CD4-positive, alpha-beta T cell (primary cell): ENCODE measurements at regions not wholly inside any gene's neighbourhood (a gene's known extent, or its start where the extent isn't known, plus 50 kb on each side); places are given as distances from the start of the nearest gene placed in this dataset.

Source experiments
- ATAC-seq: fragments of 200-7000 bp; cut with Tn5 transposase; one replicate; pipeline ENCODE4 v1.10.0; 2022; ENCODE audit warnings: mild to moderate bottlenecking; ENCODE audit not compliant: poor library complexity
- CTCF ChIA-PET: fragments of 350-600 bp; sonication (Branson Sonifier 250); formaldehyde crosslinking; loops from one replicate; lab custom pipeline; 2021; ENCODE audit warnings: antibody characterized with exemption, inconsistent platforms; lab: Charles Lee
- POLR2A ChIA-PET: fragments of 350-600 bp; sonication (Branson Sonifier 250); formaldehyde crosslinking; loops from one replicate; lab custom pipeline; 2021; ENCODE audit warnings: antibody characterized with exemption, inconsistent platforms; lab: Charles Lee
- DNase-seq, 14 experiments: peaks; one replicate each; pipeline ENCODE4 v3.0.0-alpha.2; 2013 to 2020; ENCODE audit warnings: mixed read lengths in 2 of 14
- H3K27ac ChIP-seq, 2 donors: one replicate each; pipeline versions ENCODE4 v1.5.1 to v1.7.0; 2013; ENCODE audit warnings: low read length in 2 of 2, low read depth in 1 of 2, mild to moderate bottlenecking in 1 of 2
- H3K27me3 ChIP-seq, 2 experiments: 1 replicate in 1 of 2; 2 replicates in 1 of 2; pipeline versions ENCODE4 v1.6.1 to v1.7.0; 2013; ENCODE audit warnings: low read length in 2 of 2, control low read depth in 1 of 2, mild to moderate bottlenecking in 1 of 2, moderate library complexity in 1 of 2; ENCODE audit not compliant: insufficient read depth in 2 of 2, control insufficient read depth in 1 of 2
- H3K36me3 ChIP-seq: one replicate; pipeline ENCODE4 v1.6.1; 2013; ENCODE audit warnings: low read length, control low read depth; ENCODE audit not compliant: insufficient read depth
- H3K4me1 ChIP-seq: one replicate; pipeline ENCODE4 v1.6.1; 2013; ENCODE audit warnings: low read length, control low read depth; ENCODE audit not compliant: insufficient read depth
- H3K4me3 ChIP-seq: one replicate; pipeline ENCODE4 v1.5.1; 2013; ENCODE audit warnings: mild to moderate bottlenecking, low read length, moderate library complexity
- H3K9me3 ChIP-seq, 2 experiments: 1 replicate in 1 of 2; 2 replicates in 1 of 2; pipeline versions ENCODE4 v1.6.1 to v1.7.0; 2013; ENCODE audit warnings: low read length in 2 of 2, mild to moderate bottlenecking in 2 of 2, control low read depth in 1 of 2, moderate library complexity in 1 of 2; ENCODE audit not compliant: control insufficient read depth in 1 of 2, insufficient read depth in 1 of 2
- H3K27ac Mint-ChIP-seq: one replicate; pipeline ENCODE4 v1.8.0; 2020; ENCODE audit warnings: mixed read lengths
- H3K27me3 Mint-ChIP-seq: one replicate; pipeline ENCODE4 v1.8.0; 2021; ENCODE audit warnings: mixed read lengths
- H3K36me3 Mint-ChIP-seq: one replicate; pipeline ENCODE4 v1.8.0; 2021; ENCODE audit warnings: low read depth, mixed read lengths
- H3K4me1 Mint-ChIP-seq: one replicate; pipeline ENCODE4 v1.8.0; 2021; ENCODE audit warnings: low read depth, mixed read lengths
- H3K4me3 Mint-ChIP-seq: one replicate; pipeline ENCODE4 v1.8.0; 2020; ENCODE audit warnings: mild to moderate bottlenecking, mixed read lengths
- H3K9me3 Mint-ChIP-seq: one replicate; pipeline ENCODE4 v1.8.0; 2020; ENCODE audit warnings: mixed read lengths
- intact Hi-C, 2 experiments: fragments of 100-400 bp; cut with DNase I in 1 of 2; cut with micrococcal nuclease in 1 of 2; formaldehyde crosslinking; loops; one replicate each; pipeline versions ENCODE4 v1.15.1 to v1.9.0; 2023 to 2025; cut with DNase I, micrococcal nuclease
- TF ChIP-seq, protein P1 (sequence below): fragments of 200-600 bp; IDR thresholded peaks from one replicate; pipeline ENCODE4 v1.8.0; 2022; ENCODE audit warnings: antibody characterized with exemption, mild to moderate bottlenecking

DNA sequence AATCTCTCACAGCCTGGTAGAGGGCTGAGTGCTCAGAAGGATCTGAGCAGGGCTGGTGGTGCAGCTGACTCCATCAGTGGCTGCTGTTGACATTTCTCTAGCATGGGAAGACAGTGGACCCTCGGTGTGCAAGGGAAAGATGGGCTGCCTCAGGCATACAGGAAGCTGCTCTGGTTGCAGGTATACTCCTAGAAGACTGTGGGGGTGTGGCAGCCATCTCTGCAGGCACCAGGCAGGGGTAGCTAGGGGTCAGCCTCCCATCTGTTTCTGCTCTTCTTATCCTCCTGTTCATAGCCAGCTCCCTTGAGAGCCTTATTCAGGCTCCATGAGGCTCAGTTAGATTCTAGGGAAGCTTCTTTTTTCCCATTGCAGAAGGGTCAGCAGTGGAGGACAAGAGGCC is 475.5 kb downstream of the TSHZ3 start:
- H3K36me3 Mint-ChIP-seq, result no peaks in the 10 kb centered on the region
- DNase-seq, result no peak
- no peaks in the 10 kb centered on the region for H3K4me1 Mint-ChIP-seq
- no peaks in the 10 kb centered on the region for H3K4me1 ChIP-seq
- no peaks in the 10 kb centered on the region for H3K36me3 ChIP-seq
- TF ChIP-seq, protein P1, sequence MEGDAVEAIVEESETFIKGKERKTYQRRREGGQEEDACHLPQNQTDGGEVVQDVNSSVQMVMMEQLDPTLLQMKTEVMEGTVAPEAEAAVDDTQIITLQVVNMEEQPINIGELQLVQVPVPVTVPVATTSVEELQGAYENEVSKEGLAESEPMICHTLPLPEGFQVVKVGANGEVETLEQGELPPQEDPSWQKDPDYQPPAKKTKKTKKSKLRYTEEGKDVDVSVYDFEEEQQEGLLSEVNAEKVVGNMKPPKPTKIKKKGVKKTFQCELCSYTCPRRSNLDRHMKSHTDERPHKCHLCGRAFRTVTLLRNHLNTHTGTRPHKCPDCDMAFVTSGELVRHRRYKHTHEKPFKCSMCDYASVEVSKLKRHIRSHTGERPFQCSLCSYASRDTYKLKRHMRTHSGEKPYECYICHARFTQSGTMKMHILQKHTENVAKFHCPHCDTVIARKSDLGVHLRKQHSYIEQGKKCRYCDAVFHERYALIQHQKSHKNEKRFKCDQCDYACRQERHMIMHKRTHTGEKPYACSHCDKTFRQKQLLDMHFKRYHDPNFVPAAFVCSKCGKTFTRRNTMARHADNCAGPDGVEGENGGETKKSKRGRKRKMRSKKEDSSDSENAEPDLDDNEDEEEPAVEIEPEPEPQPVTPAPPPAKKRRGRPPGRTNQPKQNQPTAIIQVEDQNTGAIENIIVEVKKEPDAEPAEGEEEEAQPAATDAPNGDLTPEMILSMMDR, result no peak
- CTCF ChIA-PET, result no interaction called here
- intact Hi-C loops, result no loop called here
- ATAC-seq, result no peak
- H3K27ac Mint-ChIP-seq, result no peak overlapping the region
- H3K4me3 ChIP-seq, result no peak overlapping the region
- no peaks in the 10 kb centered on the region for H3K27me3 ChIP-seq
- H3K9me3 Mint-ChIP-seq, result no peaks in the 10 kb centered on the region
- peaks cover 19% of the 10 kb centered on the region for H3K27me3 Mint-ChIP-seq
- POLR2A ChIA-PET, result no interaction called here
- H3K4me3 Mint-ChIP-seq, result no peak overlapping the region
- no peak overlapping the region for H3K27ac ChIP-seq
- no peaks in the 10 kb centered on the region for H3K9me3 ChIP-seq

DNA sequence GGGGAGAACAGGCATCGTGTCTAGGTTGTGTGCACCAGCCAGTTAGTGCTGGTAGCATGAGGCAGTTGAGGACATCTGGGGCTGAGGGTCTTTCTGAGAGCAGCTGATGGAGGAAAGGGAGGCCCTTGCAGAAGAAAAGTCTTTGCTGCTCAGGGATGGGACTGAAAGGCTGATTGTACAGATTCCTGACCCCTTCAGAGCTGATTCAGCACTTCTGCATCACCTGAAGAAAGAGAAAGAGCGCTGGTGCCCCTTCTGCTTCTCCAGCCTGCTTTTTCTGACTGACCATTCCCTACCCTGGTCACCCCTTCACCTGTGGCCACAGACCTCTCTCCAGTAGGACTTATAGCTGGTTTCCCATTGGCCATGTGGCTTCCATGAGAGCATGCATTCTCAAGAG is 476.2 kb downstream of the TSHZ3 start:
- Mint-ChIP-seq H3K9me3 (no peaks in the 10 kb centered on the region), H3K36me3 (no peaks in the 10 kb centered on the region), H3K4me3 (no peak overlapping the region), H3K4me1 (no peaks in the 10 kb centered on the region), H3K27me3 (peaks cover 19% of the 10 kb centered on the region), H3K27ac (no peak overlapping the region)
- no peaks in the 10 kb centered on the region for H3K4me1 ChIP-seq
- H3K4me3 ChIP-seq, result no peak overlapping the region
- no peak overlapping the region for H3K27ac ChIP-seq
- ATAC-seq (no peak), DNase-seq (no peak)
- no peaks in the 10 kb centered on the region for H3K36me3 ChIP-seq
- H3K9me3 ChIP-seq, result no peaks in the 10 kb centered on the region
- CTCF ChIA-PET, result no interaction called here
- POLR2A ChIA-PET, result no interaction called here
- peaks cover 0 to 3% of the 10 kb centered on the region in 2 experiments for H3K27me3 ChIP-seq
- TF ChIP-seq, protein P1, result no peak
- intact Hi-C loops, result no loop called here

DNA sequence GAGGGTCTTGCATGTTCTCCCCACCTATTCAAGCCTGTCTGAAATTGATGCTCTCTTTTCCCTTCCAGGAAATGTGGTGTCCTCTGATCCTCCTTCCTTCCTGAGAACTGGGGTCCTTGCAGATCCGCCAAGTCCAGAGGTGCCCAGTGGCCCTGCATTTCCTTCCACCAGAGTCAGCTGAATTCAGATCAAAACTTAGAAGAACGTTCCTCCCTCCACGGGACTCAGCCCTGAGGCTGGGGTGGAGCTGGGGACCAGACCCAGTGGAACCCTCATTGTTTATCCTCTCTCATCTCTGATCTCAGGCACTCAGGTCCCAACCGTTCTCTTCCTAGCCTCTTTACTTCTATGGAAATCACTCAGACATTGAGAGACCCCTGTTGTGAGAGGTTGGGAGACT is 477.3 kb downstream of the TSHZ3 start:
- Histone ChIP-seq H3K36me3 (no peaks in the 10 kb centered on the region), H3K27me3 (peaks cover 0 to 3% of the 10 kb centered on the region in 2 experiments), H3K4me3 (no peak overlapping the region), H3K9me3 (no peaks in the 10 kb centered on the region), H3K4me1 (no peaks in the 10 kb centered on the region), H3K27ac (no peak overlapping the region)
- no peaks in the 10 kb centered on the region for H3K4me1 Mint-ChIP-seq
- POLR2A ChIA-PET, result no interaction called here
- no peak overlapping the region for H3K4me3 Mint-ChIP-seq
- CTCF ChIA-PET, result no interaction called here
- ATAC-seq, result no peak
- TF ChIP-seq, protein P1, result no peak
- H3K27ac Mint-ChIP-seq, result no peak overlapping the region
- H3K9me3 Mint-ChIP-seq, result no peaks in the 10 kb centered on the region
- peaks cover 19% of the 10 kb centered on the region for H3K27me3 Mint-ChIP-seq
- intact Hi-C loops, result no loop called here
- no peak for DNase-seq
- no peaks in the 10 kb centered on the region for H3K36me3 Mint-ChIP-seq
